HEK293 (cell line): ENCODE measurements at regions not wholly inside any gene's neighbourhood (a gene's known extent, or its start where the extent isn't known, plus 50 kb on each side); places are given as distances from the start of the nearest gene placed in this dataset.

Experiments
- CTCF ChIA-PET: fragments of 350-600 bp; formaldehyde crosslinking; extraction: SDS; loops from one replicate; lab custom pipeline; 2021; ENCODE audit warnings: antibody characterized with exemption; lab: Yijun Ruan, JAX
- POLR2A ChIA-PET: fragments of 300-600 bp; formaldehyde crosslinking; extraction: SDS; loops from one replicate; lab custom pipeline; 2020; ENCODE audit warnings: antibody characterized with exemption, inconsistent platforms; lab: Yijun Ruan, JAX
- H3K27ac ChIP-seq: fragments of 200-500 bp; sonication (Bioruptor generic); 2 replicates; pipeline ENCODE4 v1.5.1; 2014; ENCODE audit warnings: low read depth, low read length, control low read depth, inconsistent platforms; ENCODE audit errors: extremely low read depth
- H3K36me3 ChIP-seq, 2 experiments: fragments of 200-500 bp in 1 of 2; sonication (Bioruptor generic) in 1 of 2; 1 replicate in 1 of 2; 2 replicates in 1 of 2; pipeline ENCODE4 v1.5.1; 2014 to 2017; ENCODE audit warnings: inconsistent platforms in 2 of 2, low read length in 2 of 2; ENCODE audit not compliant: control insufficient read depth in 2 of 2, insufficient read depth in 1 of 2
- H3K4me1 ChIP-seq: fragments of 200-500 bp; sonication (Bioruptor generic); 2 replicates; pipeline ENCODE4 v1.5.1; 2014; ENCODE audit warnings: mild to moderate bottlenecking, low read length, inconsistent platforms; ENCODE audit not compliant: control insufficient read depth, insufficient read depth
- H3K4me3 ChIP-seq: 2 replicates; pipeline ENCODE4 v1.5.1; 2011; ENCODE audit warnings: low read depth, mild to moderate bottlenecking, control low read depth, low read length, moderate library complexity
- H3K9me3 ChIP-seq: fragments of 200-500 bp; sonication (Bioruptor generic); 2 replicates; pipeline ENCODE4 v1.5.1; 2014; ENCODE audit warnings: low read depth, low read length, inconsistent platforms; ENCODE audit not compliant: control insufficient read depth, insufficient read depth
- KLF16 ChIP-seq: fragments of 450-650 bp; formaldehyde crosslinking; IDR thresholded peaks from 2 replicates; pipeline ENCODE4 v1.5.1; 2017; ENCODE audit warnings: missing biosample characterization, missing genetic modification characterization
- SCRT1 ChIP-seq: fragments of 450-650 bp; formaldehyde crosslinking; IDR thresholded peaks from 2 replicates; pipeline ENCODE4 v1.5.1; 2016; ENCODE audit warnings: missing biosample characterization, missing genetic modification characterization, borderline replicate concordance
- ZFP41 ChIP-seq: fragments of 450-650 bp; formaldehyde crosslinking; IDR thresholded peaks from 2 replicates; pipeline ENCODE4 v1.5.1; 2016; ENCODE audit warnings: missing biosample characterization, missing genetic modification characterization, borderline replicate concordance
- ZNF112 ChIP-seq: fragments of 450-650 bp; formaldehyde crosslinking; IDR thresholded peaks from 2 replicates; pipeline ENCODE4 v1.5.0; 2017; ENCODE audit warnings: missing biosample characterization, missing genetic modification characterization
- ZNF133 ChIP-seq: fragments of 450-650 bp; formaldehyde crosslinking; IDR thresholded peaks from 2 replicates; pipeline ENCODE4 v1.5.1; 2016; ENCODE audit warnings: missing biosample characterization, missing genetic modification characterization
- ZNF239 ChIP-seq: fragments of 450-650 bp; formaldehyde crosslinking; IDR thresholded peaks from 2 replicates; pipeline ENCODE4 v1.5.1; 2016; ENCODE audit warnings: missing biosample characterization, missing genetic modification characterization
- ZNF335 ChIP-seq: fragments of 450-650 bp; formaldehyde crosslinking; conservative IDR thresholded peaks from 2 replicates; pipeline ENCODE4 v1.5.1; 2016; ENCODE audit warnings: missing biosample characterization, missing genetic modification characterization
- ZNF350 ChIP-seq: fragments of 450-650 bp; formaldehyde crosslinking; IDR thresholded peaks from 2 replicates; pipeline ENCODE4 v1.5.0; 2017; ENCODE audit warnings: missing biosample characterization, mild to moderate bottlenecking, missing genetic modification characterization
- ZNF366 ChIP-seq: fragments of 450-650 bp; formaldehyde crosslinking; conservative IDR thresholded peaks from 2 replicates; pipeline ENCODE4 v1.5.1; 2016; ENCODE audit warnings: missing biosample characterization, missing genetic modification characterization
- ZNF404 ChIP-seq: fragments of 450-650 bp; formaldehyde crosslinking; IDR thresholded peaks from 2 replicates; pipeline ENCODE4 v1.5.1; 2017; ENCODE audit warnings: missing biosample characterization, missing genetic modification characterization
- TF ChIP-seq, protein P1 (sequence below): fragments of 450-650 bp; formaldehyde crosslinking; IDR thresholded peaks from 2 replicates; pipeline ENCODE4 v1.5.1; 2016; ENCODE audit warnings: missing biosample characterization, missing genetic modification characterization
- TF ChIP-seq, protein P2 (sequence below): fragments of 450-650 bp; formaldehyde crosslinking; IDR thresholded peaks from 2 replicates; pipeline ENCODE4 v1.5.1; 2016; ENCODE audit warnings: missing biosample characterization, missing genetic modification characterization
- TF ChIP-seq, protein P3 (sequence below): fragments of 450-650 bp; formaldehyde crosslinking; IDR thresholded peaks from 2 replicates; pipeline ENCODE4 v1.5.1; 2016; ENCODE audit warnings: missing biosample characterization, missing genetic modification characterization
- TF ChIP-seq, protein P4 (sequence below): fragments of 450-650 bp; formaldehyde crosslinking; IDR thresholded peaks from 2 replicates; pipeline ENCODE4 v1.5.1; 2016; ENCODE audit warnings: missing biosample characterization, missing genetic modification characterization
- TF ChIP-seq, protein P5 (sequence below): fragments of 450-650 bp; formaldehyde crosslinking; IDR thresholded peaks from 2 replicates; pipeline ENCODE4 v1.5.1; 2016; ENCODE audit warnings: missing biosample characterization, missing genetic modification characterization
- TF ChIP-seq, protein P6 (sequence below): fragments of 450-650 bp; formaldehyde crosslinking; IDR thresholded peaks from 2 replicates; pipeline ENCODE4 v1.5.1; 2016; ENCODE audit warnings: missing biosample characterization, missing genetic modification characterization

DNA sequence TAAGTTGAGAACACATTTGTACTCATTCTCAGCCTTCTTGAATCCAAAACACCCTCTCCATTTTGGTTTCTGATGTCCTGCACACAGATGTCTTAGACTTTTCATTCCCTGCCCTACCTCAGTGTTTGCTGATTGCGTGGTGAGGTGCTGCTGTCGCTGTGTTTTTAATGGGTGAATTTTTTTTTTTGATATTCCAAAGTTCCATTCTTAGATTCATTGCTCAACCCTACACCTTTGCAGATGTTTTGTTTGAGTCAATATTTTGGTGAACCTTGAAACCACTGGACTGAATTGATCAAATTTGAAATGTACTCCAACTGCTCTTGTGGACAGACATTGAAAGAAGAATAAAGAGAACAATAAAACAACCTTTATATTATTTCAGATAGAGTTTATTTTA lies 130.4 kb upstream of the DSEL start:
- Histone ChIP-seq H3K27ac (no peak overlapping the region), H3K36me3 (no peaks in the 10 kb centered on the region), H3K4me3 (no peak overlapping the region), H3K9me3 (no peaks in the 10 kb centered on the region), H3K4me1 (no peaks in the 10 kb centered on the region)
- POLR2A ChIA-PET, result no interaction called here
- TF ChIP-seq ZNF366 (no peak), KLF16 (tag by site-specific recombination) (no peak), ZFP41 (tag by site-specific recombination) (no peak), ZNF112 (tag by site-specific recombination) (no peak), SCRT1 (no peak), ZNF404 (tag by site-specific recombination) (no peak), ZNF239 (no peak), ZNF133 (no peak), ZNF335 (tag by site-specific recombination) (no peak), ZNF350 (tag by site-specific recombination) (no peak)
- TF ChIP-seq, protein P1, sequence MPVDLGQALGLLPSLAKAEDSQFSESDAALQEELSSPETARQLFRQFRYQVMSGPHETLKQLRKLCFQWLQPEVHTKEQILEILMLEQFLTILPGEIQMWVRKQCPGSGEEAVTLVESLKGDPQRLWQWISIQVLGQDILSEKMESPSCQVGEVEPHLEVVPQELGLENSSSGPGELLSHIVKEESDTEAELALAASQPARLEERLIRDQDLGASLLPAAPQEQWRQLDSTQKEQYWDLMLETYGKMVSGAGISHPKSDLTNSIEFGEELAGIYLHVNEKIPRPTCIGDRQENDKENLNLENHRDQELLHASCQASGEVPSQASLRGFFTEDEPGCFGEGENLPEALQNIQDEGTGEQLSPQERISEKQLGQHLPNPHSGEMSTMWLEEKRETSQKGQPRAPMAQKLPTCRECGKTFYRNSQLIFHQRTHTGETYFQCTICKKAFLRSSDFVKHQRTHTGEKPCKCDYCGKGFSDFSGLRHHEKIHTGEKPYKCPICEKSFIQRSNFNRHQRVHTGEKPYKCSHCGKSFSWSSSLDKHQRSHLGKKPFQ (tag by site-specific recombination), result no peak
- TF ChIP-seq, protein P2, sequence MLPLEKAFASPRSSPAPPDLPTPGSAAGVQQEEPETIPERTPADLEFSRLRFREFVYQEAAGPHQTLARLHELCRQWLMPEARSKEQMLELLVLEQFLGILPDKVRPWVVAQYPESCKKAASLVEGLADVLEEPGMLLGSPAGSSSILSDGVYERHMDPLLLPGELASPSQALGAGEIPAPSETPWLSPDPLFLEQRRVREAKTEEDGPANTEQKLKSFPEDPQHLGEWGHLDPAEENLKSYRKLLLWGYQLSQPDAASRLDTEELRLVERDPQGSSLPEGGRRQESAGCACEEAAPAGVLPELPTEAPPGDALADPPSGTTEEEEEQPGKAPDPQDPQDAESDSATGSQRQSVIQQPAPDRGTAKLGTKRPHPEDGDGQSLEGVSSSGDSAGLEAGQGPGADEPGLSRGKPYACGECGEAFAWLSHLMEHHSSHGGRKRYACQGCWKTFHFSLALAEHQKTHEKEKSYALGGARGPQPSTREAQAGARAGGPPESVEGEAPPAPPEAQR (tag by site-specific recombination), result no peak
- TF ChIP-seq, protein P3, sequence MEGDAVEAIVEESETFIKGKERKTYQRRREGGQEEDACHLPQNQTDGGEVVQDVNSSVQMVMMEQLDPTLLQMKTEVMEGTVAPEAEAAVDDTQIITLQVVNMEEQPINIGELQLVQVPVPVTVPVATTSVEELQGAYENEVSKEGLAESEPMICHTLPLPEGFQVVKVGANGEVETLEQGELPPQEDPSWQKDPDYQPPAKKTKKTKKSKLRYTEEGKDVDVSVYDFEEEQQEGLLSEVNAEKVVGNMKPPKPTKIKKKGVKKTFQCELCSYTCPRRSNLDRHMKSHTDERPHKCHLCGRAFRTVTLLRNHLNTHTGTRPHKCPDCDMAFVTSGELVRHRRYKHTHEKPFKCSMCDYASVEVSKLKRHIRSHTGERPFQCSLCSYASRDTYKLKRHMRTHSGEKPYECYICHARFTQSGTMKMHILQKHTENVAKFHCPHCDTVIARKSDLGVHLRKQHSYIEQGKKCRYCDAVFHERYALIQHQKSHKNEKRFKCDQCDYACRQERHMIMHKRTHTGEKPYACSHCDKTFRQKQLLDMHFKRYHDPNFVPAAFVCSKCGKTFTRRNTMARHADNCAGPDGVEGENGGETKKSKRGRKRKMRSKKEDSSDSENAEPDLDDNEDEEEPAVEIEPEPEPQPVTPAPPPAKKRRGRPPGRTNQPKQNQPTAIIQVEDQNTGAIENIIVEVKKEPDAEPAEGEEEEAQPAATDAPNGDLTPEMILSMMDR (tag by site-specific recombination), result no peak
- TF ChIP-seq, protein P4, sequence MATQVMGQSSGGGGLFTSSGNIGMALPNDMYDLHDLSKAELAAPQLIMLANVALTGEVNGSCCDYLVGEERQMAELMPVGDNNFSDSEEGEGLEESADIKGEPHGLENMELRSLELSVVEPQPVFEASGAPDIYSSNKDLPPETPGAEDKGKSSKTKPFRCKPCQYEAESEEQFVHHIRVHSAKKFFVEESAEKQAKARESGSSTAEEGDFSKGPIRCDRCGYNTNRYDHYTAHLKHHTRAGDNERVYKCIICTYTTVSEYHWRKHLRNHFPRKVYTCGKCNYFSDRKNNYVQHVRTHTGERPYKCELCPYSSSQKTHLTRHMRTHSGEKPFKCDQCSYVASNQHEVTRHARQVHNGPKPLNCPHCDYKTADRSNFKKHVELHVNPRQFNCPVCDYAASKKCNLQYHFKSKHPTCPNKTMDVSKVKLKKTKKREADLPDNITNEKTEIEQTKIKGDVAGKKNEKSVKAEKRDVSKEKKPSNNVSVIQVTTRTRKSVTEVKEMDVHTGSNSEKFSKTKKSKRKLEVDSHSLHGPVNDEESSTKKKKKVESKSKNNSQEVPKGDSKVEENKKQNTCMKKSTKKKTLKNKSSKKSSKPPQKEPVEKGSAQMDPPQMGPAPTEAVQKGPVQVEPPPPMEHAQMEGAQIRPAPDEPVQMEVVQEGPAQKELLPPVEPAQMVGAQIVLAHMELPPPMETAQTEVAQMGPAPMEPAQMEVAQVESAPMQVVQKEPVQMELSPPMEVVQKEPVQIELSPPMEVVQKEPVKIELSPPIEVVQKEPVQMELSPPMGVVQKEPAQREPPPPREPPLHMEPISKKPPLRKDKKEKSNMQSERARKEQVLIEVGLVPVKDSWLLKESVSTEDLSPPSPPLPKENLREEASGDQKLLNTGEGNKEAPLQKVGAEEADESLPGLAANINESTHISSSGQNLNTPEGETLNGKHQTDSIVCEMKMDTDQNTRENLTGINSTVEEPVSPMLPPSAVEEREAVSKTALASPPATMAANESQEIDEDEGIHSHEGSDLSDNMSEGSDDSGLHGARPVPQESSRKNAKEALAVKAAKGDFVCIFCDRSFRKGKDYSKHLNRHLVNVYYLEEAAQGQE (tag by site-specific recombination), result no peak
- TF ChIP-seq, protein P5, sequence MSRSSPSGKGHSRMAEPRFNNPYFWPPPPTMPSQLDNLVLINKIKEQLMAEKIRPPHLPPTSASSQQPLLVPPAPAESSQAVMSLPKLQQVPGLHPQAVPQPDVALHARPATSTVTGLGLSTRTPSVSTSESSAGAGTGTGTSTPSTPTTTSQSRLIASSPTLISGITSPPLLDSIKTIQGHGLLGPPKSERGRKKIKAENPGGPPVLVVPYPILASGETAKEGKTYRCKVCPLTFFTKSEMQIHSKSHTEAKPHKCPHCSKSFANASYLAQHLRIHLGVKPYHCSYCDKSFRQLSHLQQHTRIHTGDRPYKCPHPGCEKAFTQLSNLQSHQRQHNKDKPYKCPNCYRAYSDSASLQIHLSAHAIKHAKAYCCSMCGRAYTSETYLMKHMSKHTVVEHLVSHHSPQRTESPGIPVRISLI (tag by site-specific recombination), result no peak
- TF ChIP-seq, protein P6, sequence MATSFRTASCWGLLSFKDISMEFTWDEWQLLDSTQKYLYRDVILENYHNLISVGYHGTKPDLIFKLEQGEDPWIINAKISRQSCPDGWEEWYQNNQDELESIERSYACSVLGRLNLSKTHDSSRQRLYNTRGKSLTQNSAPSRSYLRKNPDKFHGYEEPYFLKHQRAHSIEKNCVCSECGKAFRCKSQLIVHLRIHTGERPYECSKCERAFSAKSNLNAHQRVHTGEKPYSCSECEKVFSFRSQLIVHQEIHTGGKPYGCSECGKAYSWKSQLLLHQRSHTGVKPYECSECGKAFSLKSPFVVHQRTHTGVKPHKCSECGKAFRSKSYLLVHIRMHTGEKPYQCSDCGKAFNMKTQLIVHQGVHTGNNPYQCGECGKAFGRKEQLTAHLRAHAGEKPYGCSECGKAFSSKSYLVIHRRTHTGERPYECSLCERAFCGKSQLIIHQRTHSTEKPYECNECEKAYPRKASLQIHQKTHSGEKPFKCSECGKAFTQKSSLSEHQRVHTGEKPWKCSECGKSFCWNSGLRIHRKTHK (tag by site-specific recombination), result no peak
- CTCF ChIA-PET, result no interaction called here
